ENCODE measurements at regions not wholly inside any gene's neighbourhood (a gene's known extent, or its start where the extent isn't known, plus 50 kb on each side); places are given as distances from the start of the nearest gene placed in this dataset.

GRCh38 chr12:115035535-115036107, 351.6 kb upstream of the TBX3 start:
- TF ChIP-seq CSDC2 (CRISPR knock-in tag; IDR thresholded peaks at IDR 0.05) (no peak), SNAI2 (CRISPR knock-in tag; IDR thresholded peaks at IDR 0.05) (no peak), ARNTL (CRISPR knock-in tag; IDR thresholded peaks at IDR 0.05; ENCODE audit: borderline replicate concordance, low read depth) (no peak), TOX (CRISPR knock-in tag; IDR thresholded peaks at IDR 0.05; ENCODE audit: borderline replicate concordance) (no peak), GLIS3 (CRISPR knock-in tag; IDR thresholded peaks at IDR 0.05) (no peak), PPARA (CRISPR knock-in tag; IDR thresholded peaks at IDR 0.05; ENCODE audit: borderline replicate concordance) (no peak), PATZ1 (CRISPR knock-in tag; IDR thresholded peaks at IDR 0.05; ENCODE audit: borderline replicate concordance) (no peak), CREB5 (CRISPR knock-in tag; IDR thresholded peaks at IDR 0.05; ENCODE audit: low read depth) (no peak), BACH2 (CRISPR knock-in tag; IDR thresholded peaks at IDR 0.05; ENCODE audit: borderline replicate concordance) (no peak), RARB (CRISPR knock-in tag; IDR thresholded peaks at IDR 0.05) (no peak), ISL1 (CRISPR knock-in tag; IDR thresholded peaks at IDR 0.05) (no peak), ESRRG (CRISPR knock-in tag; IDR thresholded peaks at IDR 0.05) (no peak), ZNF565 (CRISPR knock-in tag; conservative IDR thresholded peaks at IDR 0.05; ENCODE audit: low read depth) (no peak), ZC3H10 (CRISPR knock-in tag; IDR thresholded peaks at IDR 0.05) (no peak)
- TF ChIP-seq, protein P1, sequence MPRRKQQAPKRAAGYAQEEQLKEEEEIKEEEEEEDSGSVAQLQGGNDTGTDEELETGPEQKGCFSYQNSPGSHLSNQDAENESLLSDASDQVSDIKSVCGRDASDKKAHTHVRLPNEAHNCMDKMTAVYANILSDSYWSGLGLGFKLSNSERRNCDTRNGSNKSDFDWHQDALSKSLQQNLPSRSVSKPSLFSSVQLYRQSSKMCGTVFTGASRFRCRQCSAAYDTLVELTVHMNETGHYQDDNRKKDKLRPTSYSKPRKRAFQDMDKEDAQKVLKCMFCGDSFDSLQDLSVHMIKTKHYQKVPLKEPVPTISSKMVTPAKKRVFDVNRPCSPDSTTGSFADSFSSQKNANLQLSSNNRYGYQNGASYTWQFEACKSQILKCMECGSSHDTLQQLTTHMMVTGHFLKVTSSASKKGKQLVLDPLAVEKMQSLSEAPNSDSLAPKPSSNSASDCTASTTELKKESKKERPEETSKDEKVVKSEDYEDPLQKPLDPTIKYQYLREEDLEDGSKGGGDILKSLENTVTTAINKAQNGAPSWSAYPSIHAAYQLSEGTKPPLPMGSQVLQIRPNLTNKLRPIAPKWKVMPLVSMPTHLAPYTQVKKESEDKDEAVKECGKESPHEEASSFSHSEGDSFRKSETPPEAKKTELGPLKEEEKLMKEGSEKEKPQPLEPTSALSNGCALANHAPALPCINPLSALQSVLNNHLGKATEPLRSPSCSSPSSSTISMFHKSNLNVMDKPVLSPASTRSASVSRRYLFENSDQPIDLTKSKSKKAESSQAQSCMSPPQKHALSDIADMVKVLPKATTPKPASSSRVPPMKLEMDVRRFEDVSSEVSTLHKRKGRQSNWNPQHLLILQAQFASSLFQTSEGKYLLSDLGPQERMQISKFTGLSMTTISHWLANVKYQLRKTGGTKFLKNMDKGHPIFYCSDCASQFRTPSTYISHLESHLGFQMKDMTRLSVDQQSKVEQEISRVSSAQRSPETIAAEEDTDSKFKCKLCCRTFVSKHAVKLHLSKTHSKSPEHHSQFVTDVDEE (CRISPR knock-in tag; IDR thresholded peaks at IDR 0.05) = no peak
- TF ChIP-seq, protein P2, sequence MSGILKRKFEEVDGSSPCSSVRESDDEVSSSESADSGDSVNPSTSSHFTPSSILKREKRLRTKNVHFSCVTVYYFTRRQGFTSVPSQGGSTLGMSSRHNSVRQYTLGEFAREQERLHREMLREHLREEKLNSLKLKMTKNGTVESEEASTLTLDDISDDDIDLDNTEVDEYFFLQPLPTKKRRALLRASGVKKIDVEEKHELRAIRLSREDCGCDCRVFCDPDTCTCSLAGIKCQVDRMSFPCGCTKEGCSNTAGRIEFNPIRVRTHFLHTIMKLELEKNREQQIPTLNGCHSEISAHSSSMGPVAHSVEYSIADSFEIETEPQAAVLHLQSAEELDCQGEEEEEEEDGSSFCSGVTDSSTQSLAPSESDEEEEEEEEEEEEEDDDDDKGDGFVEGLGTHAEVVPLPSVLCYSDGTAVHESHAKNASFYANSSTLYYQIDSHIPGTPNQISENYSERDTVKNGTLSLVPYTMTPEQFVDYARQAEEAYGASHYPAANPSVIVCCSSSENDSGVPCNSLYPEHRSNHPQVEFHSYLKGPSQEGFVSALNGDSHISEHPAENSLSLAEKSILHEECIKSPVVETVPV (CRISPR knock-in tag; IDR thresholded peaks at IDR 0.05) = no peak
- ATAC-seq = no peak

- no peak for ATAC-seq
- TF ChIP-seq ZNF8 (CRISPR knock-in tag; IDR thresholded peaks at IDR 0.05) = no peak
- no peak for TF ChIP-seq TCF4 (CRISPR knock-in tag; IDR thresholded peaks at IDR 0.05; ENCODE audit: borderline replicate concordance)
- no peak for TF ChIP-seq PPARA (CRISPR knock-in tag; IDR thresholded peaks at IDR 0.05; ENCODE audit: borderline replicate concordance)
These were observed 348.5 kb upstream of the TBX3 start for GRCh38 chr12:115032521-115032920.

- no peak for ATAC-seq
- TF ChIP-seq, protein P3, sequence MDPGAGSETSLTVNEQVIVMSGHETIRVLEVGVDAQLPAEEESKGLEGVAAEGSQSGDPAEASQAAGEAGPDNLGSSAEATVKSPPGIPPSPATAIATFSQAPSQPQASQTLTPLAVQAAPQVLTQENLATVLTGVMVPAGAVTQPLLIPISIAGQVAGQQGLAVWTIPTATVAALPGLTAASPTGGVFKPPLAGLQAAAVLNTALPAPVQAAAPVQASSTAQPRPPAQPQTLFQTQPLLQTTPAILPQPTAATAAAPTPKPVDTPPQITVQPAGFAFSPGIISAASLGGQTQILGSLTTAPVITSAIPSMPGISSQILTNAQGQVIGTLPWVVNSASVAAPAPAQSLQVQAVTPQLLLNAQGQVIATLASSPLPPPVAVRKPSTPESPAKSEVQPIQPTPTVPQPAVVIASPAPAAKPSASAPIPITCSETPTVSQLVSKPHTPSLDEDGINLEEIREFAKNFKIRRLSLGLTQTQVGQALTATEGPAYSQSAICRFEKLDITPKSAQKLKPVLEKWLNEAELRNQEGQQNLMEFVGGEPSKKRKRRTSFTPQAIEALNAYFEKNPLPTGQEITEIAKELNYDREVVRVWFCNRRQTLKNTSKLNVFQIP (CRISPR knock-in tag; IDR thresholded peaks at IDR 0.05; ENCODE audit: borderline replicate concordance, low read depth) = no peak
- TF ChIP-seq PATZ1 (CRISPR knock-in tag; IDR thresholded peaks at IDR 0.05; ENCODE audit: borderline replicate concordance) (no peak), OSR1 (CRISPR knock-in tag; IDR thresholded peaks at IDR 0.05) (no peak), TCF4 (CRISPR knock-in tag; IDR thresholded peaks at IDR 0.05; ENCODE audit: borderline replicate concordance) (no peak), ZNF8 (CRISPR knock-in tag; IDR thresholded peaks at IDR 0.05) (no peak)
These were observed 346.0 kb upstream of the TBX3 start for GRCh38 chr12:115030017-115030416.
